Fibroblast of lung (primary cell): ENCODE measurements at regions not wholly inside any gene's neighbourhood (a gene's known extent, or its start where the extent isn't known, plus 50 kb on each side); places are given as distances from the start of the nearest gene placed in this dataset.

Source experiments
- DNase-seq, 2 donors: peaks; one replicate each; pipeline versions ENCODE4 v3.0.0 to v3.0.0-alpha.2; 2010; ENCODE audit warnings: low read depth in 2 of 2
- H2AFZ ChIP-seq: 2 replicates; pipeline ENCODE4 v1.5.1; 2012; ENCODE audit warnings: low read length, control low read depth, inconsistent platforms
- H3K27ac ChIP-seq: 2 replicates; pipeline ENCODE4 v1.5.1; 2011; ENCODE audit warnings: low read length, control low read depth; ENCODE audit not compliant: insufficient read depth
- H3K27me3 ChIP-seq: 2 replicates; pipeline ENCODE4 v1.5.1; 2011; ENCODE audit warnings: mild to moderate bottlenecking, low read length; ENCODE audit not compliant: control insufficient read depth, insufficient read depth
- H3K36me3 ChIP-seq: 2 replicates; pipeline ENCODE4 v1.5.1; 2011; ENCODE audit warnings: low read length; ENCODE audit not compliant: control insufficient read depth, insufficient read depth
- H3K4me1 ChIP-seq: 2 replicates; pipeline ENCODE4 v1.5.1; 2011; ENCODE audit warnings: low read length; ENCODE audit not compliant: control insufficient read depth, insufficient read depth; ENCODE audit errors: extremely low read depth
- H3K4me2 ChIP-seq: 2 replicates; pipeline ENCODE4 v1.5.1; 2011; ENCODE audit warnings: low read length, control low read depth; ENCODE audit not compliant: insufficient read depth; ENCODE audit errors: extremely low read depth
- H3K4me3 ChIP-seq, 4 experiments: fragments of 200-600 bp in 1 of 4; sonication (generic) in 1 of 4; replicated peaks in 1 of 4; 2 replicates each; pipeline ENCODE4 v1.5.1; 2011 to 2016; ENCODE audit warnings: low read length in 4 of 4, low read depth in 3 of 4, mild to moderate bottlenecking in 3 of 4, control low read depth in 2 of 4, inconsistent platforms in 1 of 4, mixed read lengths in 1 of 4; ENCODE audit not compliant: insufficient read depth in 1 of 4; ENCODE audit errors: control extremely low read depth in 1 of 4
- H3K79me2 ChIP-seq: 2 replicates; pipeline ENCODE4 v1.5.1; 2012; ENCODE audit warnings: mild to moderate bottlenecking, low read length, inconsistent platforms; ENCODE audit not compliant: control insufficient read depth, insufficient read depth
- H3K9ac ChIP-seq: 2 replicates; pipeline ENCODE4 v1.5.1; 2011; ENCODE audit warnings: mild to moderate bottlenecking, low read length, control low read depth; ENCODE audit not compliant: insufficient read depth
- H3K9me3 ChIP-seq: 2 replicates; pipeline ENCODE4 v1.5.1; 2012; ENCODE audit warnings: low read depth, low read length; ENCODE audit not compliant: control insufficient read depth, insufficient read depth
- H4K20me1 ChIP-seq: 2 replicates; pipeline ENCODE4 v1.5.1; 2011; ENCODE audit warnings: low read length; ENCODE audit not compliant: control insufficient read depth, insufficient read depth; ENCODE audit errors: extremely low read depth
- CTCF ChIP-seq, 2 donors: IDR thresholded peaks in 1 of 2; conservative IDR thresholded peaks in 1 of 2; 1 replicate in 1 of 2; 2 replicates in 1 of 2; pipeline ENCODE4 v1.5.1; 2011 to 2012; ENCODE audit warnings: low read length in 2 of 2, control low read depth in 1 of 2, inconsistent platforms in 1 of 2, low read depth in 1 of 2, mild to moderate bottlenecking in 1 of 2
- EZH2 ChIP-seq: IDR thresholded peaks from 2 replicates; pipeline ENCODE4 v1.5.1; 2012; ENCODE audit warnings: low read length, control low read depth, mild to moderate bottlenecking; ENCODE audit errors: missing control alignments

GRCh38 chr7:131781-132482 is 60.4 kb upstream of the FAM20C start:
- Histone ChIP-seq H3K4me1 (peaks cover 9% of the 10 kb centered on the region), H3K27me3 (peaks cover 5% of the 10 kb centered on the region), H3K4me2 (peak overlapping the region; percentile 2), H3K79me2 (no peaks in the 10 kb centered on the region), H2AFZ (peak overlapping the region; percentile 43), H3K27ac (no peak overlapping the region), H3K4me3 (no peak overlapping the region), H3K36me3 (no peaks in the 10 kb centered on the region), H4K20me1 (no peaks in the 10 kb centered on the region), H3K9ac (no peak overlapping the region), H3K9me3 (no peaks in the 10 kb centered on the region)
- no peak for TF ChIP-seq EZH2
- peak; percentile 32 to 50 for DNase-seq

- no peak overlapping the region for H3K9ac ChIP-seq
- no peaks in the 10 kb centered on the region for H4K20me1 ChIP-seq
- H3K27me3 ChIP-seq: peaks cover 5% of the 10 kb centered on the region
- TF ChIP-seq CTCF (conservative IDR thresholded peaks at IDR 0.05 in 1 of 2, IDR thresholded peaks at IDR 0.05 in 1 of 2; ENCODE audit: low read depth in 1 of 2, low read length in 2 of 2) (no peak), EZH2 (no peak)
- H3K36me3 ChIP-seq: no peaks in the 10 kb centered on the region
- no peak overlapping the region for H3K27ac ChIP-seq
- peaks cover 9% of the 10 kb centered on the region for H3K4me1 ChIP-seq
- H3K4me2 ChIP-seq: no peak overlapping the region
- no peaks in the 10 kb centered on the region for H3K79me2 ChIP-seq
- no peak overlapping the region for H2AFZ ChIP-seq
- no peak for DNase-seq
- H3K4me3 ChIP-seq: no peak overlapping the region
- H3K9me3 ChIP-seq: no peaks in the 10 kb centered on the region
Measured at GRCh38 chr7:132899-133298, 59.5 kb upstream of the FAM20C start.

DNA sequence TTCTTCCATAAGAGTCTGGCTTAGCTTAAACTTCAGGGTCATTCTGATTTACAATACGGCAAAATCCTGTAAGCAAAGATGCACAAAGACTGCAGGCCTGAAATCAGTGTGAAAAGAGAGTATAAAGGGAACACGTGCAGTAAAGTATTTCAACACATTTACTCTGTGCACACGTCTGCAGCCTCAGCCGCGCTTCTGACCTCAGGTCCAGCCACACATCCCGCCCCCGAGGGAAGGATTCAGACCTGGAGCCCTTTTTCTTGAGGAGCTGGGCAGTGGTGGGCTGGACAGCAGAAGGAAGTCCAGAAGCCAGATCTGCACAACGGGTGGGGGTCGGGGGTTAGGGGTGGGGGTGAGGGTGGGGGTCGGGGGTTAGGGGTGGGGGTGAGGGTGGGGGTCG is 58.9 kb upstream of the FAM20C start:
- H3K27ac ChIP-seq: no peak overlapping the region
- no peak for DNase-seq
- H4K20me1 ChIP-seq: no peaks in the 10 kb centered on the region
- H3K4me2 ChIP-seq: no peak overlapping the region
- peaks cover 9% of the 10 kb centered on the region for H3K4me1 ChIP-seq
- TF ChIP-seq CTCF (conservative IDR thresholded peaks at IDR 0.05 in 1 of 2, IDR thresholded peaks at IDR 0.05 in 1 of 2; ENCODE audit: low read depth in 1 of 2, low read length in 2 of 2): no peak
- no peak for TF ChIP-seq EZH2
- no peak overlapping the region for H3K4me3 ChIP-seq
- no peak overlapping the region for H2AFZ ChIP-seq
- no peaks in the 10 kb centered on the region for H3K79me2 ChIP-seq
- H3K36me3 ChIP-seq: no peaks in the 10 kb centered on the region
- H3K27me3 ChIP-seq: peaks cover 5% of the 10 kb centered on the region
- H3K9ac ChIP-seq: no peak overlapping the region
- no peaks in the 10 kb centered on the region for H3K9me3 ChIP-seq
